ELR (cell line): ENCODE measurements at regions not wholly inside any gene's neighbourhood (a gene's known extent, or its start where the extent isn't known, plus 50 kb on each side); places are given as distances from the start of the nearest gene placed in this dataset.

Experiments used
- DNase-seq: peaks from one replicate; pipeline ENCODE4 v3.0.0-alpha.2; 2015; ENCODE audit warnings: low read depth

DNA sequence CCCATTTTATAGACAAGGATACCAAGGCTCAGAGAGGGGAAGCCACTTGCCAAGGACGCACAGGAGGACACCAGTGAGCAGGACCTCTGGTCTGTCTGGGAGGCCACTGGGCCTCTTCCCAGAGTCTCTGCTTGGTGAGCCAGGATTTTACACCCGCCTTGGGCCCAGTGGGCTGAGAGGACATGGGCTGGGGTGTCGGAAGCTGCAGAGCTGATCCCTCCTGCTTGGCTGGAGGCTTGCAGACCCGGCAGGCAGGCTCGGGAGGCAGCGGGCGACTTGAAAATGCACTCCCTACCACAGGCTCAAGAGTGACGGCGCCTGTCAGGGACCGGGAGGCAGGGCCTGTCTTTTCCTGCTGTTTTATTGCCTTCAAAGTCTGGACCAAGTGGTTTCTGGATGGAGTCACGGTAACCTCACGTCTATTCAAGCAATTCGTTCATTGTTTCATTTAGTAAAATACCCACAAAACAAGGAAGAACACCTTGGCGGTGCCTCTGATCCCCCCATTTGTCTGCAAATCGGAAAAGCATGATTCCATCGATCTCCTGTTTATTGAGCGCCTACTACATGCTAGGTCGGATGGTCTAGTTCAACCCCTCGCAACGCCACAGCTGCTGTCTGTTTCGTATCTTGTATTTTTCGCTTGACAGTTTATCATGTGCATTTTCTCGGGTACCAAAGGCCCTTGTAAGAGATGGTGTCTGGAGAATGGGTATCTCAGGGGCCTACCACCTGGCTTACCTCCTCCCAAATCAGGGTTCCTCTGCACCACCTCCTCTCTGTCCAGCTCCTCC, 108.1 kb upstream of the IER5L start:
- DNase-seq, result no peak

DNA sequence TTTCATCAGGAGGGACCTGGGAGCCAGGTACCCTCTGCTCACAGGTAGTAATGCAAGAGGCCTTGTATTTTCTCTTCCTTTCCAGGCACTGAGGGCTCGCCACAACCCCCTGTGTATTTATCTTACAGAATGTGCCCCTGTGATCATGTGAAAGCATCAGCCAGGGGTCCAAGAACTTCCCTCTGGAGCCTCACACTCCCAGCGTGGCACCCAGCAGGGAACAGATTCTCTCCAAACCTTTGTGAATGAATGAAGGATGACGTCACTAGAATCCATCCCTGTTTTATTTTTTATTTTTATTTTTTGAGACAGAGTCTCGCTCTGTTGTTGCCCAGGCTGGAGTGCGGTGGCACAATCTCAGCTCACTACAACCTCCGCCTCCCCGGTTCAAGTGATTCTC, 107.3 kb upstream of the IER5L start:
- no peak for DNase-seq

DNA sequence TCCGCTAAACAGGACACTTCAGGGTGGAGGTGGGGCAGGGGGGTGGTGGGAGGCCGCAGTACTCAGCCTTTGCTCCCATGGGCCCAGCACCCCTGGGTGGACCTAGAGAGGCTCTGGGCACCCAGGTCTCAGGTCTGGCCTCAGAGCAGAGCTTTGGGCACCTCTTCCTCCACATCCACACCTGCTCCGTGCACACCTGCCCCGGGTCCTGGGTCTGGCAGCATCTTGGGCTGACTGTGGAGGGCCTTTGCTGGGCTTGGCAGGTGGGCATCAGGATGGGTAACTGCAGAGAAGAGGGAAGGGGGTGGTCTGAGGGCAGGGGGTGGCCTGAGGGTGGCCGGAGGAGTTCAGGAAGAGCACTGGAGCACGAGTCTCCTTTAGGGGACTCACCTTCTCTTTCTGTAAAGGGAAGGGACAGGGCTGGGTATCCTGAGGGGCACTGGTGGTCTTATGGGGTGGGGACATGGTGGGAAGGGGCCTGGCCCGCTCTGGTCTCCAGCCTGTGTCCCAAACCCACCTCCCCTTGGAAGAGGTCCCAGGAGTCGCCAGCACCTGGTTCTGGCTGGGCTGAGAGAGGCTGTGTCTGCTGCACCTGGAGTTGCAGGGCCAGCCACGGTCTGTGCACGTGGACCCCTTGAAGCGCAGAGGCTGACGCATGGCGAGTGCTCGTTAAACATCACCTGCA, 106.7 kb upstream of the IER5L start:
- no peak for DNase-seq

DNA sequence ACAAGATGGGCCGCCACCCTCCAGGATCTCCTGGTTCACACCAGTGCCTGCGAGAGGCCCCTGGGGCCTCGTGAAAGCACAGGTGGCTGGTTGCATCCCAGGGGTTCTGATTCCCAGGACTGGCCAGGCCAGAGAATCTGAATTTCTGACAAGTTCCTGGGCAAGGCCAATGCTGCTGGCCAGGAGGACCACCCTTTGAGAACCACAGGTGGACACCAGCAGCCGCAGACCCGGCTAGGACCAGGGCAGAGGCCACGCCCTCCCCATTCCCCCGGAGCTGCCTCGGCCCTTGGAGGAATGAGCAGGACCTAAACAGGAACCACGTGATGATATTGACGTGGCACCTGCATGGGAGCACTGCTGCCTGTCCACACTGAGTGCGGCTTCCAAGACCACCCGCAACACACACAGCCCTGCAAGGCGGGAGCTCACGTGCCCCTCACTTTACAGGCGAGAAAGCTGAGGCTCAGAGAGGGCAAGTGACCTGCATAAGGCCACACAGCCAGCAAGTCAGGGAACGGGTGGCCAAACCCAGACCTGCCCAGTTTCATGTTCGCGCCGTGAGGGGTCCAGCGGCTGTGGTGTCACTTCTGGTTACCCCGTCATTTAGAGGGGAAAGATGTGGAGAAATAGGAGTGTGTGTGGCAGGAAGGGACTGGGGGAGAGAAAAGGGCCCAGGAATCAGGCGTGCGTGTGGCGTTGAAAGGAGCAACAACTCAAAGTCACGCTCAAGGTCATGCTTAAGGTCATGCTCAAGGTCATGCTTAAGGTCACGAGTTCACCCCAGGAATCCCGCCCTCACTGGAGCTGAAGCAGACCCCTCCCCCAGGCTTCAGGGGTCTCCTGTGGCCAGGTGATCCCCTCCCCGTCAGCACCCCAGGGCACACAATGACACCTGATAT, 105.9 kb upstream of the IER5L start:
- DNase-seq, result no peak

DNA sequence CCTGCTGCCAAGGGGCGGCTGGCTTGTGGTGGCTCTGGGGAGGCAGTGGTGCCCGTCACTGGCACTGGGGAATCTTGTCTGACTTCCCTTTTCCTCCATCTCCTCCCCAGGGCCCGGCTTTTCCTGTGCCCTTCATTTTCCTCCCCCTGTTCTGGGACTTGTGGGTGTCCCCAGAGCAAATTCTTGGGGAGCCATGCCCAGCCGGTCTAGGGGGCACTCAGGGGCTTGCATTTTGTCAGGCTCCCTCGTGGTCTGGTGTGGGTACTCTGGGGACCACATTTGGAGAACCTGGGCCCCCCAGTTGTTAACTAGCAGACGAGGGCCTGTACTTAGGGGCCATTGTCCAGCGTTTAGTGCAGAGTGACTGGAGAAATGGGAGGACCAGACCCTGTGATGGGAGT, 105.2 kb upstream of the IER5L start:
- no peak for DNase-seq

DNA sequence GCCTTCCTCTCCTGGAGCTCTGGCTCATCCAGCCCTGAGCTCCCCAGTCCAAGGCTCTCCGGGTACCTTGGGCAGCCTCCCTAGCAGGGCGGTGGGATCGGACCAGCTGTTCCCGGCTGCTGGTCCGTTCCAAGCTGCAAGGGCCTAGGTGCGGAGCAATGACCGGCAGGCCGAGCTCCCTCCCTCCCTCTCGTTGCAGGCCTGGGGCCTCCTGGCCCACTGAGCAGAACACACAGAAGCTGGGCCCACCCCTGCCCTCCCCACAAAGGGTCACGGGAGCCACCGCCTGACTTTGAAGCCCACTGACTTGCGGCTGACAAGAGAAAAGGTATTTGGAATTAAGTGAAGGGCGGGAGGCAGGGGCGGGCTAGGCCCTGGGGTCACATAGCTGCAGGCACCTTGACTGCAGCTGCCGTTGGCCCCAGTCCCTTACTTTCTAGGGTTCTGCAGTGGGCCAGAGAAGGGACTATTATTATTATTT, 104.7 kb upstream of the IER5L start:
- DNase-seq, result no peak

DNA sequence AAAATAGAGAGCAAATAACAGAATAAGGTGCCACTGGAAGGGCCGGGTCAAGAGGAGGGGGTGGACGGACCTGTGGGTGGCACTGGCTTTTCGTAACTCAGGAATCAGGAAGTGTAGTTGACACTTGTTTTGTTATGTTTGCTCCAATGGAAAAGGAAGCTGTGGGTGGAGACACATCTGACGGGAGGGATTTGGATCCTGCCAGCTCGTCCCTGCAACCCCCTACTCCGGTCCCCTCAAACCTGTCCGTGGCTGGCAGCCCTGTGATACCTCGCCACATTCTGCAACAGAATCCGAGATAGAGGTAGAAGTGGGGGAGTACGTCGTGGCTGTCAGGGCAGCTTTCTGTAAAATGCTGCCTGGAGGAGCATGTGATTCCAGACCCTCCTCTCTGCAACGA, 104.2 kb upstream of the IER5L start:
- no peak for DNase-seq

DNA sequence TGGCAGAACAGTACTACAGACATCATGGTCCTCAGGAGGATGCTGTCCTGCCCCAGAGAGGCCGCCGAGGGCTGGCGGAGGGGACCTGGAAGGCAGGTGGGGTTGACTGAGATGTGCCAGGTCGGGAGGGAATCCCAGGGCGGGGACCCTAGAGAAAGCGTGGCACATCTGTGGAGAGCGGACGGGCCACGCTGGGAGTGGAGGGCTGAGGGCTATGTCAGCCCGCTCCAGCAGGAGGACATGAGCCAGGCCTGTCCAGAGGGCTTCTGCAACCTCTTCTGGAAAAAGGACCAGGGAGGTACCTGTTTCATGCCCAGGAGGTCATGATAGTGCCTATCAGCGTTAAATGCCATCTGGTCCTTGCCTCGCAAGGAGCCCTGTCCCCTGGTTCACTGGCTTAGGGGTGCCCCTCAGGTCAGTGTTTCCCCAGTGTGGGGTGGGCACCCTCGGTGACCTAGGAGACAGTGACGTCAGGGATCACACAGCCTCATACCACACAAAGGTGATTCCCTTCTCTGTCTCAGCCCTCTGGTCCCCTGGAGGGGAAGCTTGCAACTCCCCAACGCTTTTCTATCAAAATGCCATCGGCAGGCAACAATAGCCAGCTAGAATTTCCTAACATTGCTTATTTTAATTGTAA, 103.6 kb upstream of the IER5L start:
- DNase-seq, result no peak

DNA sequence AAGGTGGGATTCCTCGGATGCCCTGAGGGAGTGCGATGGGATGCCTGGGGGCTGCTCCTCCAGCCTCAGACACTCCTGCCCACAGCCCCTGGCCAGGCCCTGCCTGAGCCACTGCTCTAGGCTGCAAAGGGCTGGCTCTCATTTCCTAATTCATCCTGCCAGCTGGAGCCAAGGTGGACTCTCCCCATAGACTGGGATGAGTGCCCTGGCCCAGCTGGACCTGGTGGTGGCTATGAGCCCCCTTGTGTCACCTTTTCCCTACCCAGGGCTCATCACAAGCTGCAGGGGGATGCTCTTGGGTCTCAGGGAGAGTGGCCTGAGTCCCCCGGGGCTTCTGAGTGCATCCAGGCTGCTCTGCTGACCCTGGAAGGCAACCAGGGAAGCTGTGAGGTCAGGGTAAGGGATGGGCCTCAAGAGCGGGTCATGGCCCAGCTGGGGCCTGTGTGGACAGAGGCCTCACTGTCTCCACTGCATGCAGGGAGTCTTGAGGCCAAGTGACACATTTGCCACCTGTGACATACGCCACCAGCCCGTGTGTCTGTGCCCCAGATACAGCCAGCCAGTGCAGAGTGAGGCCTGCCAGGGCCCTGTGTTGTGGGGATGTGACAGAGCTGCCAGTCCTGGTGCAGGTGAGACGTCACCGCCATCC, 102.7 kb upstream of the IER5L start:
- DNase-seq, result no peak

DNA sequence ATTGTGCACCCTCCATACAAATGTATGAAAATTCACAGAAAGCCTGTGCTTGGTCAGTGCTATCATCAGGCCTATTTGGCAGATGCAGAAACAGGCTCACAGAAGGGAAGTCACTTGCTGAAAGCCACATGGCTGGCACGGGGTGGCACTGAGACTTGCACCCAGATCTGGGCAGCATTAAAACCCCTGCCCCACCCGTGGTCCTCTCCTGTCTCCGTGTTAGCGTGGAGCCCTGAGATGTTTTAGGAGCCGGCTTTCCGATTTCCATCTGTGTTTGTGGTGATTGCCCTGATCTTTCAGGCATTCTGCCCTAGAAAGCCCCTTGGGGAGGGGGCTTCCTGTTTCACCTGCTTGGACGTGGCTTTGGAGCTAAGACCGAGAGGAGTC, 102.2 kb upstream of the IER5L start:
- no peak for DNase-seq

DNA sequence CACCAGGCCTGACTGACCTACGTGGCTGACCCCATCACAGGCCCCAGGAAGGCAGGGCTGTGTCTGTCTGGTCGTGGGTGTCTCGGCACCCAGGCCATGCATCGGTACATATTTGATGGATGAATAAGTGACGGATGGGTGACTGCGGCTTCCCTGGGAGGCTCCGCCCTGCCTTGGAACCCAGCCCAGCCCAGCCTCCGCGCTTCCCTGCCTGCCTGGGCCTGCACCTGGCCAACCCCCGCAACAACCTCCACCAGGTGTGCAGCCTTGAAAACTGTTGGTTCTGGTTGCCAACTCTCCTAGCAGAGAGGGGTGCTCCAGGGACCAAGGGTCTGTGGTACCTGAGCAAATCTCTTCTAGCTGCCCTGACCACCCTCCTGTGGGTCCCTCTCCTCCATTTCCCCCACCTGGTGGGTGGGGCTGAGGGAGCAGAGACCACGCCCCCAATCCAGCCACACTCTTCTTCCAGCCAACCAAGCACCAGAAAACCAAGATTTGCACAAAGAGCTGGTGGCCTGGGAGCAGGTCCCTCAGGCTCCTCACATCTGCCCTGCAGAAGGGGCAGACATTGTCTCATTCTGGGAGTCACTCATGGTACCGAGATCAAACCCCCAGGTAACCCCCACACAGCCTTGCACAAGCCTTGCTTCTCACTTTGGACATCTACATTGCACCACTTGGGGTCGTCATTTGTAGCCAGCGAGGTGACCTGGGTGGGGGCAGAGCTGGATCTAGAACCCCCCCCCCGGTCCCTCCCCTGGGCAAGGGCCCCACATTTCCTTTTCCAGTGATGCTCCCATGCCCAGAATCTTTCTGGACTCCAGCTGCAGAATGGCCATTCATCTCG, 100.6 kb upstream of the IER5L start:
- peak; percentile 58 for DNase-seq

DNA sequence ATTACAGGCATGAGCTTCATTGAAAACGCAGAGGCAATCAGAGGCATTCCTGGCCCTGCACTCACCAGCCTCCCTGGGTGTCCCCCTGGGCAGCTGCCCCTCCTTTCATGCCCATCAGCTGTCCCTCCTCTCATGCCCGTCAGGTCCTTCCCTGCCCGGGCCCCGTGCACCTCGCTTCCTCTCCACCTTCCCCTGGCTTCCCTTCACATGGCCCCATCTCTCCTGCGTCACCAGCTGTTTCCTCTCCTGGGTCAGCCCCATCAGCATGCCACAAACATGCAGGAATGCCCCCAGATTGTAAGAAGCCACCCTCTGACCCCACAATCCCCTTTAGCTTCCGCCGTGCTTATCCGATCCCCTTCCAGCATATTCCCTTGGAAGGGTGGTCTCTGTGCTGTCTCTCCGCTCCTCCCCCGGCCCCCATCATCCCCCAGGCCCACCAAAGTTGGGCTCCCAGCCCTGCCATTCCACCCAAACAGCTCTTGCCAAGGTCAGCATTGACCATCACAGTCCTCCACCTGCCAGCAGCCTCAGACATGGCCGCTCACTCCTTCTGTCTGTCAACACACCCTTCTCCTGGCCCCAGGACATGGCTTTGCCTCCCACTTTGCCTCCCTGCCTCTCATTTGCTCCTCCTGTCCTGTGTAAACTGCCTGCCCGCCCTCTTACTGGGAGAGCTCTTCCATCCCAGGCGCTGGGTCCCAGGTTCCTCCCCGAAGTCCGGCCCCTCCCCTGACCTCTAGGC, 98.6 kb upstream of the IER5L start:
- no peak for DNase-seq

DNA sequence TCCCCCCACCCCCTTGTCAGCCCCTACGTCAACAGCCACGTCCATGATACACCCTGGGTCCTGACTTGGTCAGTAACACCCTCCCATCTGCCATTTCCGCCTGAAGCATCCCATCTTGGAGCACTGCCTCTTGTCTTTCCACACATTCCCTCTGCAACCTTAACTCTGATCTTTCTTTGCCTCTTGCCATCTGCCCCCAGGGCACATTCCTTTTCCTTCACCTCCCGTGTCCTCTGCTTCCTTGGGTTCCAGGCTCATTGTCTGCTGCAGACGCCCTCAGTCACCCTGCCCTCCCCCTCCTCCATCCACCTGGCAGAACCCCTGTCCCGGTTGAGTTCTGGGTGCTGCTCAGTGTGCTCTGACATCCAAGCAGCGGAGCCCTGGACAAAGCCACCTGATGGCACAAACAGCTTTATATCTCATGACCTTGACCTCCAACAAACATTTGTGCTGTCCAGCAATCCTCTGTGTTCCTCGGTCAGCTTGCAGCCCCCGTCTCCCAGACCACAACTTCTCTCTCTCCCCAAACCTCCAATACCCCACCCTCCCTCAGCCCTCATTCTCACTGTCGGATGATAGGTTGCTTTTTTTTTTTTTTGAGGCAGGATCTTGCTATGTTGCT, 97.7 kb upstream of the IER5L start:
- peak; percentile 59 for DNase-seq

DNA sequence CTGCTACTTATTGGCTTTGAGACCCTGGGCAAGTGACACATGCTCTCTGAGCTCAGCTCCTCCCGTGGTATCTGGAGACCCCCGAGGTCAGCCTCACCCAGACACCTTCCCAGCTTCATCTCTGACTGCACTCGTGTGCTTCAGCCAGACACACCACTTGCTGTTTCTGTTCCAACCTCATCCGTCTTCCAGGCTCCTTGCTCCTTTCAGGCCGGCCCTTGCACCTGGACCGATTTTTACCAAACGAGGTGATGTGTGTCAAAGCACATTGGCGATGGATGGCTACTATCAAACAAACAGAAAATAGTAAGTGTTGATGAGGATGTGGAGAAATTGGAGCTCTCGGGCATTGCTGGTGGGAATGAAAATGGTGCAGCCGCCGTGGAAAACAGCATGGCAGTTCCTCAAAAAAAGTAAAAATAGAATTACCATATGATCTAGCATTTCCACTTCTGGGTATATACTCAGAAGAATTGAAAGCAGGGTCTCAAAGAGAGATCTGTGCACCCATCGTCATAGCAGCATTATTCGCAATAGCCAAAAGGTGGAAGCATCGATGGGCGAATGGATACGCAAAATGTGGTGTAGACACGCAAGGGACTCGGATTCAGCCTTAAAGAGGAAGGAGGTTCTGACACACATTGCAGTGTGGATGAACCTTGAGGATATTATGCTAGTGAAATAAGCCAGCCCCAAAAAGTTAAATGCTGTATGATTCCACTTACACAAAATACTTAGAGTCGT, 96.1 kb upstream of the IER5L start:
- DNase-seq, result no peak

DNA sequence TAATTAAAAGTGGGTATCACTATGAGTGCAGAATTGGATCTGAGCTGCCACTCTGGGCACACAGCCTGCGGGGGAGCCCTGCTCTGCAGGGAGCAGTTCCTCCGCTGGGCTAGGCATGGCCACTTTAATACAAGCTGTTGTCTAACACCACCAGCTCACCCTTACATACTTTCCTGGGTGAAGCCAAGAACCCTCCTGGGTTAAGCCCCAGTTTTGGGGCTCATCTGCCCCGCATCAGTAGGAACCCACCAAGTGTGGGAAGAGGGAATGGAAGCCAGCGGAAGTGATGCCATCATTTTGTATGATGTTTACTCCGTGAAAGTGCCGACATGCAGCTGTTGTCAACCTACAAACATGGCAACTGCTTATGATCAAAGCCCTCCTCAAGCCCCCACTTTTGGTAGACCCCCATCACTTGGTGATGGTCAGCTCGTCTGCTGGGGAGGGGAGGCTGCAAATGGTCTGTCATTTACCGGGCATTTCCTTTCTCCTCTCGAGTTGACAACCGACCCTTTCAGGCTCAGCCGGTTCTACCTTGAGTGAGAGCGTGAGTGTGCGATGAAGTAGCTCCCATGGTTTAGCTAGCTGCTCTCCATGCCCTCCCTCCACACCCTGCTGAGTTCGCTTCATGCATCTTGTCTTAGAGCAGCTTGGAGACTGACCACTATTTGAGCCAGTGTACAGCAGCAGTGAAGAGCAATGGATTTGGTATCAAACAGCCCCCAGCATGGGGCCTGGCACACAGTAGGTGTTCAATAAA, 95.3 kb upstream of the IER5L start:
- DNase-seq, result no peak

DNA sequence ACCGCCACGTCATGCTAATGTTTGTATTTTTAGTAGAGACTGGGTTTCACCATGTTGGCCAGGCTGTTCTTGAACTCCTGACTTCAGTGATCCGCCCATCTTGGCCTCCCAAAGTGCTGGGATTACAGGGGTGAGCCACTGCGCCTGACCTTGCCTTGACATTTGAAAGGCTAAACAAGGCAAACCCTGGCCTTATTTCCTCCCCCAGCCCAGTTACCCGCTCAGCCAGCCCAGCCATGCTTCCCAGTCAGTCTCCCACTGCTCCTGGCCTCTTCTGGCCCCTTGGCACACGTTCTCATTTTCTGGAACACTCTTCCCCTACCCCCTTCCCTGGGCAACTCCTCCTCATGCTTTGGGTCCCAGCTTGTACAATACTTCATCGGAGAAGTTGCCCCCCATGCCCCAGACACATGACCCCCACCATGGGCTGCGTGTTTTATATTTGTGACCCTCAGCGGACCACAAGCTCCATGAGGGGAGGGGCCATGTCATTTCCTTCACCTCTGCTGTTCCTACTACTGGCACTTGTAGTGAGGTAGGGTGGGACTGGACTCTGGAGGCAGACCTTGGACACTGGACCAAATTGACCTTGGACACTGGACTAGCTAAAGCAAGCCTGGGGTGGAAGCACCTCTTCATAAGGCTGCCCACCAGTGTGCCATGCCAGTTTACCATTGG, 94.4 kb upstream of the IER5L start:
- no peak for DNase-seq

DNA sequence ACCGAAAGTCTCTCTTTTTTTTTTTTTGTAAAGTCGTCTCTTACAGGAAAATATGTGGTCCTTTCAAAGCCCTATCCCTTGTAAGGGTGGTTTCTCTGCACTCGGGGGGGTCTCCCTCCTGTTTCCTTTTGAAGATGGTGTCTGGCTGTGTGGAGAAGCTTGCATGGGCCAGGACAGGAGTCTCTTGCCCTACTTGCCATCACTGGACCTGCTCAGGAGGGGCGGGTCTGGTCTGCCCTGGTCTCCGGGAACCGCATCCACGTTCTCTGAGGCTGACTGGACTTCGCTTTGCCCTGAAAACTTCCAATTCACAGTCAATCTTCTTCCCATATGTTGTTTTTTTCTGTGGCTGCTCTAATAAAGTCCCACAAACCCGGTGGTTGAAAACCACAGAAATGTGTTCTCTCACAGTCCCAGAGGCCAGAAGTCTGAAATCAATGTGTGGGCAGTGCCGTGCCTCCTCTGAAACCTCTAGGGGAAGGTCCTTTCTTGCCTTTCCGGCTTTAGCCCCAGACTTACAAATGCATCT, 92.9 kb upstream of the IER5L start:
- DNase-seq, result peak; percentile 58
